Right ventricle myocardium superior (tissue), 1 donor: ENCODE measurements at regions not wholly inside any gene's neighbourhood (a gene's known extent, or its start where the extent isn't known, plus 50 kb on each side); places are given as distances from the start of the nearest gene placed in this dataset.
"Not testable (repeated sequence)": the region's sequence is repeated elsewhere in the genome, so short reads cannot be mapped to it uniquely, and the experiment has no call there.

Experiments
- ATAC-seq: fragments of 200-7000 bp; cut with Tn5 transposase; one replicate; pipeline ENCODE4 v1.9.1; 2020; ENCODE audit warnings: mild to moderate bottlenecking; ENCODE audit not compliant: poor library complexity
- DNase-seq: peaks from one replicate; pipeline ENCODE4 v3.0.0-alpha.2; 2020
- intact Hi-C: fragments of 100-400 bp; cut with DNase I; formaldehyde crosslinking; loops from one replicate; pipeline ENCODE4 v1.11.2; 2022
- donor health status: DM: no; HTN: yes; CAD: no; lungs with severe emphysema.

DNA sequence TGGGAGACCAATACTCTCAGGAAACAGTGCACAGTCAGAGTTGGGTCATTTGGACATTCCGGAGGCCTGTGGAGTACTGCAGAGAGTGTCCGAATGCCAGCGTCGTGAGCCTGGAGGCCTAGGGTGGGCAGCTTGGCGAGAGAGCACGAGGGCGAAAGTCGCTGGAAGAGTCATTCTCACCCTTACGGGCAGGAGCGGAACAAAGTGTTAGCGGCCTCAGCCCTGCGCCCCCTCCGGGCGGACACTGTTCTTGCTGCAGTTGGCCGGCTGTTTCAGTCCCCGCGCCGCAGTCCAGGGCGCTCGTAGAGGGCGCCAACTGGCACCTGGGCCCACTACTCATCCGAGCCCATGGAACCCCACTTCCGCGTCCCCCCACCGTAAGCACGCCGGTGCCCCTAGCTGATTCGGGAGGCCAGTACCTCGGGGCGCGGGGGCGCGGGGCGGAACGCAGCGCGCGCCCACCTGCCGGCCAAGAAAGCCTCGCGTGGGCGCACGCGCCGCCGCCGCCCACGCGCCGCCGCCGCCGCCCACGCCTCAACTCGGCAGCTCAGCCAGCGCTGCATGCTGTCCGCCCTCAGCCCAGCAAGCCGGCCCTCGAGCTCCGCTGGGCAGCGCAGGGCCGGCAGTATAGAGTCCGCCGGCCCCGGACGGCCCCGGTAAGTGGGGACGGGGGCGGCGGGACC is 99.7 kb upstream of the CCL21 start:
- intact Hi-C loops, result no loop called here
- ATAC-seq, result peak; percentile 68
- peak; percentile 48 for DNase-seq

- DNase-seq (no peak), ATAC-seq (no peak)
- intact Hi-C loops, result no loop called here
These were observed 93.0 kb upstream of the CCL21 start for GRCh38 chr9:34802916-34803315.

DNA sequence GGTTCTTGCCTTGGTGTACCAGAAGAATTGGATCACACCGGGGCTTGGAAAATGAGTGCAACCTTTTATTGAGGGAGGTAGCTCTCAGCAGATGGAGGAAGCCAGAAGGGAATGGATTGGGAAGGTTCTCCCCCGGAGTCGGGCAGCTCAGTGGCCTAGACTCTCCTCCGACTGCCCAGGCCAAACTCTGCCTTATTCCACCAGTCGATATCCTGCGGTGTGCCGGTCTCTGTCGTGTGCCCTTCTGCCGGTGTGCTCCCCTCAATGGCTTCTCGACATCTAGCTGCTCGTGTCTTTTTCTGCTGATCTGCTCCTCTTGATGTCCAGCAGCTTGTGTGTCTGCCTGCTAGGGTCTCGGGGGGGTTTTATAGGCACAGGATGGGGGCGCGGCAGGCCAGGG is 87.4 kb upstream of the CCL21 start:
- DNase-seq (no peak), ATAC-seq (no peak)
- intact Hi-C loops, result no loop called here

- DNase-seq, result no peak
- intact Hi-C loops, result no loop called here
- ATAC-seq, result no peak
These were observed 87.0 kb upstream of the CCL21 start for GRCh38 chr9:34796924-34797323.

- ATAC-seq (no peak), DNase-seq (no peak)
- intact Hi-C loops, result no loop called here
These were observed 83.5 kb upstream of the CCL21 start for GRCh38 chr9:34793428-34793827.

DNA sequence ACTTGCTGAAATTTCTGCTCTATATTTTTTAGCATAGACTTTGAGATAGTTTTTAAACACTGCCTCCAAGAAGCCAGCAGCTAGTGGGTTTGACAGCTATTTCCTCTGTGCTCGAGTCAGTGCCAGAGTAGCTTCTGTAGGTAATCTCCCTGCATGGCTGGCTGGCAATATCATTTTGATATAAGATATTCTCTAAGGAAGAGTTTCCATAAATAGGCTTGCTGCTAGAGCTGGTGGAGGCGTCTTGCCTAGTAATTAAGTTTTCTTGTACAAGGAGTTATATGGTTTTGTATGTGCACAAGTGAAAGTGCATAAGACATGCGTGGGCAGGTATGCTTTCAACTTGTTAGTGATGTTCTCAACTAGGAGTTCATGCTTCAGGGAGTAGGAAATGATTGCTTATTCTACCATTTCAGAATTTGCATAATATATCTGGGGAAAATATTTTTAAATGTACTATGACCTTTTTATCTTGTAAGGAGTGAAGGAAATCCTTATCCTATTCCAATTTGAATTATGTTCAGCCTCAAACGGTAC is 74.1 kb upstream of the CCL21 start:
- no peak for DNase-seq
- intact Hi-C loops, result no loop called here
- ATAC-seq, result no peak

DNA sequence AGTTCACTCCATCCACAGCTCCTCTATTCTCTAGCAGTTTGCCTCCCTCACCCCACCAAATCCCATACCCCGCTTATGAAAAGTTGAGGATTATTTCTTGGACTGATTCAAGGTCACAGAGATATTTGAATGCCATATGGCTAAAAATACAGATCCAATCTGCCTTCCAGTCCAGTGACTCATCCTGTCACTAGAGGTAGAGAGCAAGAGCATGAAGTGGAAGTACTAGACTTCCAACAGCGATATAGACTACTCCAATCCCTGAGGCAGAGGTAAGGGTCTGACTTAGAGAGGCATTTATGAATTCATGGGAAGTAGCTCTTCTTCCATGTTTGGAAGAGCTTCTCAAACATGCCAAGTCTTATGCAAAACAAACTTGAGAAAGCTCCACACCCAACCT is 72.4 kb upstream of the CCL21 start:
- no peak for DNase-seq
- intact Hi-C loops, result no loop called here
- no peak for ATAC-seq

DNA sequence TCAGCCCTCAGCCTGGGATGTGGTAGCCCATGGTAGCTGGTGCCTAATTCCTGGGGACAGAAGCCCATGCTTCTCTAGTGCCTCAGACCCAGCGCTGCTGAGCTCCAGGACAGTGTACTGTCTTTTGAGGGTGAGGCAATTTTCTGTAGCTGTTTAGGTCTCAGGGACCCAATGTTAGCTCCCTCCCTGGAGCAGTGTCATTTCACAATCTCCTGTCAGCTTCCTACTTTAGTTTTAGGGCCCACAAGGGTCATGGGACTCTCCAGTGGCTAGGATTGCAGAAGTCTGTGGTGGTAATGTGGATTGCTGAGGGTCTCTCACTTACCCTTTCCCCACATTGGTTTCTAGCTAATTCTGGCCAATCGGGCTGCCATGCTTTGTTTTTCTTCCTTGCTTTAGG is 67.7 kb upstream of the CCL21 start:
- DNase-seq, result no peak
- intact Hi-C loops, result no loop called here
- no peak for ATAC-seq

- intact Hi-C loops, result no loop called here
- ATAC-seq (no peak), DNase-seq (no peak)
These were observed 64.0 kb upstream of the CCL21 start for GRCh38 chr9:34773955-34774354.

DNA sequence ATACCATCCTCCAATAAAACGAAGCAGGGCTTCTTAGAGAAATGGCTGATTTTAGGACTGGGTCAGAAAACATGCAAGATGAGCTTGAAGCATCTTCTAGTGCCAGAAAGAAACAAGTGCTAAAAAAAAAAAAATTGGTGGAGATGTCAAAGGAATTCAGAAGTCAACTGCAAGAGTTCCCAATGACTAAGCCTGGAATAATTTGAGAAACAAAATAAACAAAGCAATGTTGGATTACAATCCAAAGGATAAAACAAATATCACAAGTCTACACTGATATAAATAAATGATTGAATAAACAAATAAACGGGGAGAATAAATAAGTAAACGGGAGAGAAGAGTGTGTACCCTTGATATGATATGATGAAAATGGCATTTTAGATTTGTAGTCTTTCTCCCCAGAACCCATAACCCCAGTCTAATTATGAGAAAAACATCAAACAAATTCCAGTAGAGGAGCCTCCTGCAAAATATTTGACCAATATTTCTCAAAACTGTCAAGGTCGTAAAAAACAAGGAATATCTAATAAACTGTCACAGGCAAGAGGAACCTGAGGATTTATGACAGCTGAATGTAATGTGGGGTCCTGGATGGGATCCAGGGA is 63.5 kb upstream of the CCL21 start:
- ATAC-seq (no peak), DNase-seq (no peak)
- intact Hi-C loops, result no loop called here

- DNase-seq (no peak), ATAC-seq (no peak)
- intact Hi-C loops, result no loop called here
These were observed 61.1 kb upstream of the CCL21 start for GRCh38 chr9:34771007-34771406.

DNA sequence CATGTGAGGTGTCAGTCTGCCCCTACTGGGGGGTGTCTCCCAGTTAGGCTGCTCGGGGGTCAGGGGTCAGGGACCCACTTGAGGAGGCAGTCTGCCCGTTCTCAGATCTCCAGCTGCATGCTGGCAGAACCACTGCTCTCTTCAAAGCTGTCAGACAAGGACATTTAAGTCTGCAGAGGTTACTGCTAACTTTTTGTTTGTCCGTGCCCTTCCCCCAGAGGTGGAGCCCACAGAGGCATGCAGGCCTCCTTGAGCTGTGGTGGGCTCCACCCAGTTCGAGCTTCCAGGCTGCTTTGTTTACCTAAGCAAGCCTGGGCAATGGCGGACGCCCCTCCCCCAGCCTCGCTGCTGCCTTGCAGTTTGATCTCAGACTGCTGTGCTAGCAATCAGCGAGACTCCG is 57.2 kb upstream of the CCL21 start:
- DNase-seq, ATAC-seq, intact Hi-C loops: not testable (repeated sequence)

GRCh38 chr9:34760196-34761040 is 50.5 kb upstream of the CCL21 start:
- DNase-seq (peak; percentile 60), ATAC-seq (peak; percentile 95)
- intact Hi-C loops, result not testable (repeated sequence)
